G401 (cell line): ENCODE measurements at regions not wholly inside any gene's neighbourhood (a gene's known extent, or its start where the extent isn't known, plus 50 kb on each side); places are given as distances from the start of the nearest gene placed in this dataset.
"Not testable (repeated sequence)": the region's sequence is repeated elsewhere in the genome, so short reads cannot be mapped to it uniquely, and the experiment has no call there.

ENCODE experiments used
- DNase-seq: peaks from one replicate; pipeline ENCODE4 v3.0.0-alpha.2; 2015; ENCODE audit warnings: low spot score
- in situ Hi-C: cut with HindIII; loops from 2 replicates; pipeline ENCODE4 v1.10.0; 2016; ENCODE audit warnings: low sequenced_read_pairs, mixed read lengths

DNA sequence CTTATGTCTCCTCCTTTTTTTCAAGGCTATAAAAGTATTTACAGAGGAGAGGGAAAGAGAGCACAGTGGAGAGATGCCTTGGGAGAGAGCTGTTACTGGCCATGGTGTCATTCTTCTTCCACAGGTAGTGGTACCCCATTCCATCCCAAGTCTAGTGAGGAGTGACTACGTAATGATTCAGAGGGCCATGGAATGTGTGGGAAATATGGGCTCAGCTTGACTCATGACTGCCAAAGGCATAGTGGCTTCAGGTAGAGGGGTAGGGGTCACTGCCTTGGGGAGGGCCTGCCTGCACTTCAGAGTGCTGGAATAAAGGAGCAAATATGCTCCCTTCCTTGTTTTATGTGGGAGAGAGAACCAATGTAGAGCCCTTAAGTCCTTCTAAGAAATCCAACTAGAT lies 620.6 kb downstream of the IRS1 start:
- in situ Hi-C loops, result no loop called here
- no peak for DNase-seq

DNA sequence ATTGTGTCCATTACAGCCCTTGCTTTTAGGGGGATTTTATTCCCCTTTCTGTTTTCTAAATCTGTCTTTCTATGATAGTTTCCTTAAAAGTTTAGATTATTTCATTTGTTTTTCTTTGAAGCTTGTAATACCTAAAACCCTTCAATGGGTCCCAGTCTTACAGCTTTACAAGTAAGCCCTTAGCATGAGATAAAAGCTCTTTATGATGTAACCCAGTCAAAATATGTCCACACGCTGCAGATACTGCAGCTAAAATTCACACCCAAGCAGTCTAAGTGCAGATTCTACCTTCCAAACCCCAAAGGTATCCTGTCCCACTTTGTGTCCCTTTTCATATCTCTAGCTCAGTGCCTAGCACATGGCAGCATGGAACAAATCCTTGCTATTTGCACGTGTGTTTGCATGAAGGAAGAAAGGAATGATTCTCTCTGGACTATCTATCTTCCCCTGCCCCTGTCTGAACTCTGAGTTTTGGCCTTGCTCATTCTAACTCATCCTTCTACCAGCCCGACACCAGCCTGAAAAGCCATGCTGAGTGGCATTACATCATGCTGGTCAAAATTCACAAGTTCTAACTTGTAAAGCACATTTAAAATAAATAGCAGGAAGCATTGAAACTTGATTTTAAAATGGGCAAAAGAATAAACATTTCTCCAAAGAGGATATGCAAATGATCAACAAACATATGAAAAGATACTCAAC lies 623.2 kb downstream of the IRS1 start:
- in situ Hi-C loops, result no loop called here

DNA sequence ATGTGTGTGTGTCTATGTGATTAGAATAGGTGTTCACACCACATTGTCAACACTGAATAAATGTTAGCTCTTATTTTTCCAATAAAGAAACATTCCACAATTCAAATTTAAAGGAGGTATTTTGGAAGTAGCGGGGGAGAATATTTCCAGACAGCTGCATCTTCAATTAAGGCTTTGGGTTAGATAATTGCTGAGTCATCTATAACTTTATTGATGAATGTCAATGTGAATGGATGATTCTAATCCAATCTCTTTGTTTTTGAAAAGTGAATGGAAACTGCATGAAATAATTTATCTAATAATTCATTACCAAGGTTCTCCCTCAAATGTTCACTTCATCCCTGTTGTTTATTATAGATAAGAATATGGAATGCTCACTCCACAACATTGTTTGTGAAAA lies 625.2 kb downstream of the IRS1 start:
- in situ Hi-C loops, result no loop called here
- no peak for DNase-seq

More for the DNA sequence above, 623.2 kb downstream of the IRS1 start:
- DNase-seq, result no peak

DNA sequence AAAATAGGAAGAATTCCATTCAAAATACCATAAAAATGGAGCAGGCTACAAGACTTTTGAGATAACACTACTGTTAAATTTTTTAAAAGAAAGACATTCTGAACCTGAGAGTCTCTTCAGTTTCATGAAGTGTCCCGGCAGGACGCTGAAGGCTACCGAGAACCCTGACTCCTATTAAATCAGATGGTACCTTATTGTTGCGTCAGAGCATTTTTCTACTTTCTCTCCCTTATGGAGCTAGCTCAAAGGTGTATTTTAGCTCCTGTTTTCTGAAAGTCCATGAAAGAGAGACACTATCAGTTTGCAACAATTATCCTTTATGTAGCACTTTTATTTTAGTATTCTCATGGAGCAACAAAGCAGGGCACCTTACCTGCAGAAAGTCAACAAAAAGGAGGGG lies 626.7 kb downstream of the IRS1 start:
- in situ Hi-C loops, result no loop called here
- DNase-seq, result no peak

DNA sequence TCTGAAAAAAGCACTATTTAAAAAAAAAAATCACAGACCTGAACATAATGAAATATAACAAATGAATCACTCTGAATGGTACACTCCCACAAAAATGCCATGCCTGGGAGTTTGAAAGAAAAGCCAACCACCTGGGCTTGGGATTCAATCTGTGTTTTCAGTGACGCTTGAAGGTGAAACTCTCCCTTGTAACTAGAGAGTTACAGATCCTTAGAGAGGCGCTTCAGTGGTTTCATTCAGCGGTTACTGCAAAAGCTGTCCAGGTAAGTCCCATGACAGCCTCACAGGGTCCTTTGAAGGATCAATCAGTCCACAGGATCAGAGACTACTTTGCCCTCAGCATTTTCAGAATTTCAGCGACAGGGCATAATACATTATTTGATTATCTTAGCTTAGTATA lies 627.3 kb downstream of the IRS1 start:
- DNase-seq, result no peak
- in situ Hi-C loops, result no loop called here

DNA sequence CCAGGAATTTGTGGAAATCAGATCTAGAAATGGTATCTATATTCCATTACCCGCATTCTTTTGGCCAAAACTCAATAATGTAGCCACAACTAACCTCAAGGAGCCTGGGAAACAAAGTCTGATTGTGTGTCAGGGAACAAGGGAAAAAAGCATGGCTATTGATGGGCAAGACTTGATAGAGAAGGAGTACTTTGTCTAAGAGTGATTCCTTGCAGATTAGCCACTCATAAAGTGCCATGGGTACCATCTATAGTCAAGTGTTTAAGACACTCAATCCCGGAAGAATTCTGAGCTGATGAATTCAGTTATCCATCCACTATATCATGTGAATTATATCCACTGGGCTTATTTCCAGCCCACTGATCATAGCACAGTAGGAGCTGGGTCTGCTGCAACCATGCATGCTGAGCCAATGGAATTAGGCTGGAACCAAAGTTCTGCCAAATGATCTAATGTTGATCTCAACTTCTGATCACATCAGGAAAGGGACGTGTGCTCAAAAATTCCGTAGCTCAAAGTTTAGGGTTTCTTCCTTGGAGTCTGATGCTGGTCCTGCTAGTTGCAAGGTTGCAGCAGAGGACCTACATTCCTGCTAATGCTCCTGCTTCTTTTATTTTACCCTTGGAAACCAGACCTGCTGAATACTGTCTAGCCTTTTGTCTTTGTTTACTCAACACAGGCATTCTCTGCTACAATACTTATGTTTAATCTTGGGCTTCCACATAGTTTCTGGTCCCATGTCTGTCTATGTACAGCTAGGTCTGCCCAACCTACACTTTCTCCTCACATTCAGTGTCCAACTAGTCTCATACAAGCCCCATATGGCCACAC lies 629.7 kb downstream of the IRS1 start:
- no peak for DNase-seq
- in situ Hi-C loops, result no loop called here

DNA sequence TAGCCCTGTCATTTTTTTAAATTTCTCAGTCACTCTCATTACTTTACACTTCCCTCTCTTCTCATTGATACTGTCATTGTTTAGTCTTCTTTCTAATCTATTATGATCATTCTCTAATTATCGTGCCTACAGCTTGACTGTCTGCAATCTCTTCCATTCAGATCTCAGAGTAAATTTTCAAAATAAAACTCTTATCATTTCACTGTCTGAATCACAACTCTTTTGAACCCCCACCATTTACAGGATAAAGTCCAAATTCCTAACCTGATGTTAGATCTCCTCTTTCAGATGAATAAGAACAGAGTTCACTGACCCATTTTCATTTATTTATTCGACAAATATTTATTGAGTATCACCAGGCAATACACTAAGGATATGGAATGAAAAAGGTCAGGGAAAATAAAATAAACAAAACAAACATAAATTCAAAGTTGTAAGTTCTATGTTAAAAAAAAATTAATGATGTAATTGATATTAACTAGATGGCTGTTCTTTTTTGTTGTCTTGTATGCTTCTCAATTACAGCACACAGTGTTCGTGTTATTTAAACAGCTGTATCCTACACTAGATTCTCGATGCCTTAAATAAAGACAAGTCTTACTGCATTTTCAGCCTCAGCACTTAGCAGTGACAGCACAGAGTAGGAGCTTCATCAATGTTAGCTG lies 631.0 kb downstream of the IRS1 start:
- in situ Hi-C loops, result no loop called here
- DNase-seq, result no peak

DNA sequence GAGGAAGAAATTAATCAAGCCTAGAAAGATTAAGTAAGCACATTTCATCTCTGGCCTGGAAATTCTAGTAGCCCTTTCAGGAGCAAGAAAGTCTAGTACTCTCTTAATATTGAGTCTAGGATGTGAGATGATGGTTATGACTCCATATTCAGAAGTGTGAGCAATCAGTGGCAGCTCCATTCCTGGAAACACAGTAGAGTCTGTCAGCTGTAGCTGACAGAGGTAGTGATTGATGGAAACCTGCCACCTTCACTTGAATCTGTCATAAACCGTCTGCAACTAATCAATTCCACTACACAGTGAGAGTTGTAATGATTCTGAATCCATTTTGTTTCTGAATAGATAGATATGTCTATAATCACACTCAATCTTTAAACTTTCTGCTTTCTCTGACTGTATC lies 635.1 kb downstream of the IRS1 start:
- in situ Hi-C loops, result no loop called here
- DNase-seq, result no peak

DNA sequence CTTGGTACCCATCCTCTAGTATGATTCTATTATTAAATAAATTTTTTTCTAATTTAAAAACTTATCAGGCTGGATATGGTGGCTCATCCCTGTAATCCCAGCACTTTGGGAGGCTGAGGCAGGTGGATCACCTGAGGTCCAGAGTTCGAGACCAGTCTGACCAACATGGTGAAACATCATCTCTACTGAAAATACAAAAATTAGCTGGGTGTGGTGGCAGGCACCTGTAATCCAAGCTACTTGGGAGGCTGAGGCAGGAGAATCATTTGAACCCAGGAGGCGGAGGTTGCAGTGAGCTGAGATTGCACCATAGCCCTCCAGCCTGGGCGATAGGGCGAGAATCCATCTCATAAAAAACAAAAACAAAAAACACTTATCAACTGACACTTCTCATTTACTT lies 639.0 kb downstream of the IRS1 start:
- in situ Hi-C loops, DNase-seq: not testable (repeated sequence)

DNA sequence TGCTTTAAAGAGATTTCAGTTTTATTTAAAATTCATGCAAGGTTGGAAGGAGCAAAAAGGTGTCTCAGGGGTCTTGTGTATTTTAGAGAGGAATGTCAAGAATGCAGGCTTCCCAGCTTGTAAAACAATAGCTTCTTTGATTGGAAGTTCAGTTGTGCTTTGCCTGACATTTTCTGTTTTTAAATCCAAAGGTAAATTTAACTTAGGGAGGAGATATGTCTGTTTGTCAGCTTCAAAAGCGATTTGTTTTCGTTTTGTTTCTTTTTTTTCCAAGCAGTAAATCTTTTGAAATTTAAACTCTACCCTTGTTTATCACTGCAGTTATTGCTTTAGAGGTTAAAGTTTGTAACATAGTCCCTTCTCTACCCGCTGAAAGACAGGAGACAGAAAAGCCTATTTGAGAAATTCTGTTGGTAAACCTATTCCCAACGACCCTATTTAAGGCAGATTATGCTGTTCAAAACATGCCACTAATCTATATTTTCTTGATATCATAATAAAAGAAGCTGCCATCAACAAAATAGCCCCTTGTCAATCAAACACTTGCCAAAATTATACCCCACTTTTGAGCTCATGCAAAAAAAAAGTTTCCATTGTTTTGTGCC lies 639.6 kb downstream of the IRS1 start:
- in situ Hi-C loops, result no loop called here
- no peak for DNase-seq

DNA sequence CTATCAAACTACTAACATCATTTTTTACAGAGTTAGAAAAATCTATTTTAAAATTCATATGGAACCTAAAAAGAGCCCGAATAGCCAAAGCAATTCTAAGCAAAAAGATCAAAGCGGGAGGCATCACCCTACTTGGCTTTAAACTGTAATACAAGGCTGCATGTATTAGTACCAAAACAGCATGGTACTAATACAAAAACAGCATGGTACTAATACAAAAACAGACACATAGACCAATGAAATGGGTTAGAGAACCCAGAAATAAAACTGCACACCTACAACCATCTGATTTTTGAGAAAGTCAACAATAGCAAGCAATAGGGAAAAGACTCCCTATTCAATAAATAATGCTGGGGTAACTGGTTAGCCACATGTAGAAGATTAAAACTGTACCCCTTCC lies 640.7 kb downstream of the IRS1 start:
- no peak for DNase-seq
- in situ Hi-C loops, result no loop called here

DNA sequence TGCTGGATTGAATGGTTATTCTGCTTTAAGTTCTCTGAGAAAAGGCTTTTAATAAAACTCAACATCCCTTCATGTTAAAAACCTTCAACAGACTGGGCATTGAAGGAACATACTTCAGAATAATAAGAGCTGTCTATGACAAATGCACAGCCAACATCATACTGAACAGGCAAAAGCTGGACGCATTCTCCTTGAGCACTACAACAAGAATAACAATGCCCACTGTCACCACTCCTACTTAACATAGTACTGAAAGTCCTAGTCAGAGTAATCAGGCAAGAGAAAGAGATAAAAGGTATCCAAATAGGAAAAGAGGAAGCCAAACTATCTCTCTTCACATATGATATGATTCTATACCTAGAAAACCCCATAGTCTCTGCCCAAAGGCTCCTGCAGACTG lies 641.4 kb downstream of the IRS1 start:
- no peak for DNase-seq
- in situ Hi-C loops, result no loop called here

DNA sequence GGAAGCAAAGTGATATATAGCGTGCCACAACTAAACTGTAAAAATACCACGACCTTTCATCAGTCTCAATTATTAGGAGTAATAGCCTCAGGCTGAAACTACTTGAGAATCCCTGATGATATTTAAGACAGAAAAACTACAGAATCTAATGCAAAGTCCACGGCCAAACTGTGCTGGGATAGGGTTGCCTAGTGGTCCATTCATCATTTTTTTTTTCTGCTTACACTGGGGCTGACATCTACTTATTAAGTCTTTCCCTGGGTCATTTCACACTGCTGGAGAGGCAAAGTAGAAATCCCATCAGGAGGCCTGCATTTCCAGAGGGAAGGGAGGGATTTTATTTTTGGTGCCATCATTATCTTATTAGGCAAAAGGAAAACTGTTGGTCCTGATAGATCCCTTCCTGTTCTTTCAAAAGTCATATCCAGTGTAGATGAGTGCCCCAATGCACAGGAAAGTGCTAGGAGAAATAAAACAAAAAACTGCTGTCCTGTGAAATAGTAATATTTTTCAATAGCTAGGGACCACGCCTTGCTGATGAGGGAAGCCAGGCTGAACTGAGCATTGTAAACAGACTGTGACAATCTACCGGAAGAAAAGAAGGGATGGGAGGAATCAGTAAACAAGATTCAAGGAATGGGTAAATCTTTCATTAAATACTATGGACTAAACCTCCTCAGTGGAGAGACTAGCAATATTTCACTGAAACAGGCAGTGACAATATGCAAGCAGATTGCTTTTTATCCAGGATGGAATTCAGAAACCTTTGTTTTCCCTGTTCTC lies 644.3 kb downstream of the IRS1 start:
- in situ Hi-C loops, result no loop called here
- DNase-seq, result no peak

DNA sequence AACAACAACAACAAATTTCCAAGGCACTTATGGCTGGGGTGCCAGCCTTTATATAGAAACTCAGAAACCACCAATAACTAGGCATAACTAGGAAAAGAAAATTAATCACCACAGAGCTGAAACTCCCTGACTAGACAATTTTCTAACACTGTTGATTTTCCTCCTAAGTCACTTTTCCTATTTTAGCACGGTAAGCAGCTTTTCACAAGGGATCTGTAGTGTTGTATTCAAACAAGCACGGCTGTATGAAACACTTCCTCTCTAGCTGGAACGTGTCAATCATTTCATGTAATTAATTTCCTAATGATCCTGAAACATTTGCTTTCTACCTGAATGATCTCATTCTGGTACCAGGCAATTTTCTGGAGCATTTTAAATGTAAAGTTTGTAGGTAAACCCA lies 645.0 kb downstream of the IRS1 start:
- DNase-seq, result no peak
- in situ Hi-C loops, result no loop called here

DNA sequence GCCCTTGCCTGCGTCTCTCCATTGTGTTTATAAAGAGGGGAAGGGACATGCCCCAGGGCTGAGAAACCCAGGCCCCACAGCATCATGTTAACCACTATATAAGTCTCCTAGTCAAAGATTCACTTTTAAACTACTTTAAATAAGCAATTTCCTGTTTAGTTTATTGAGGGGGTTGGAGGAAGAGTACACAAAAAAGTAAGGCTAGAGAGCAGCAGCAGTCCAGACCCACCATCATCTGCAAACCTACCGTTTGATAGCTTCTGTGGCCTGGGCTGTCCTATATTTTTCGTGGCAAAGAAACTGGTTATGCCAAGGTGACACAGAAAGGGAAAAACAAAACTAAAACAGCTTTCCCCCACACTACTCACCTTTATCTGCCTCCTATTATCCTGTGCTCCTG lies 646.1 kb downstream of the IRS1 start:
- DNase-seq, result no peak
- in situ Hi-C loops, result no loop called here

DNA sequence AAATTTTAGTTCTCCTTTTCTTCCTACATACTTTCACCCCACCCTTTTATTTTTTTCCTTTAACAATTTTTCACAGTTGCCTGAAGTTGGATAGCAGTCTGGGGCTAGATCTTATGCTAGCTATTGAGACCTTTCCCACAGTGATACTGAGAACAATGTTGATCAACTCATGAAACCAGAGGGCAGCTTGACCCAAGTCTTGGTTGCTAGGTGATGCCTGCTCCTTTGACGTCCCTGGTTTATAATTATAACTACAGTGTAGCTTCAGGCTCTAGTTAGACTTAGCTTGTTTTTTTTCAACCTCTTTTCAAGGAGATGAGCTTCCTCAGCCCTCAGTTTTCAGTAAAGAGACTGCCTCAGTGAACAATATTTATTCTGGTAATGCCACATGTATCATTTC lies 648.5 kb downstream of the IRS1 start:
- in situ Hi-C loops, result no loop called here
- DNase-seq, result no peak

DNA sequence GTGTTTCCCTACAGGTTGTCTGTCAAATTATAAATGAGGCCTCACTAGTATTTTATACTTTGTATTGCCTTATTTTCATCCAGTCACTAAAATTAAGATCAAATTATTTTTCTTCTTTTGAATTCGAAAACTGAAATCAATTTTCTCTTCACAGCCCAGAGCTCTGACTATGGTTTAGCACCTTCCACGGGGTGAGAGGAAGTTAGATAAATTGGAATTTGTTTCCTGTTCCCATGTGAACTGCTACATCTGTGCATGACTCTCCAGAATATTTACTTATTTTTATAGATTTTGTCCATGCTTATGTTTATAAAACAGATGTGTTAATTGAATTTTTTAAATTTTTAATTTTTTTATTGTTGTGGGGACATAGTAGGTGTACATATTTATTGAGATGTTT lies 656.5 kb downstream of the IRS1 start:
- no peak for DNase-seq
- in situ Hi-C loops, result no loop called here

DNA sequence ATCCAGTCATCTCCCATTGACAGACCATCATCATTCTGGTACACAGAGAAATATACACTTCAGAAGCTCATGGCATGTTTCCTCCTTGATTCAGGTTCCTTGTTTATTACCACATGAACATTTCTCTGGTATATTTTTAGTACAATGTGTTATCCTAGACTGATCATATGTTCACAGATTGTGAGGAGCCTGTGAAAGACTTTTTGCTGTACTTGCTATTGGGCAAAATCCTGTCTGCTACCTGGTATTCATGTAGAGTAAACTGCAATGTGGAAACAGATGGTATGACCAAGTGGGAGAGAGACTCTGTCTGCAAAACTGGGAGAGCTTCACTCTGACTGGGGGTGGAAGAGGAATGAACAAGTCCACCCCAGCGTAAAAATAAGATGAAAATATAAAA lies 657.2 kb downstream of the IRS1 start:
- in situ Hi-C loops, result no loop called here
- no peak for DNase-seq

DNA sequence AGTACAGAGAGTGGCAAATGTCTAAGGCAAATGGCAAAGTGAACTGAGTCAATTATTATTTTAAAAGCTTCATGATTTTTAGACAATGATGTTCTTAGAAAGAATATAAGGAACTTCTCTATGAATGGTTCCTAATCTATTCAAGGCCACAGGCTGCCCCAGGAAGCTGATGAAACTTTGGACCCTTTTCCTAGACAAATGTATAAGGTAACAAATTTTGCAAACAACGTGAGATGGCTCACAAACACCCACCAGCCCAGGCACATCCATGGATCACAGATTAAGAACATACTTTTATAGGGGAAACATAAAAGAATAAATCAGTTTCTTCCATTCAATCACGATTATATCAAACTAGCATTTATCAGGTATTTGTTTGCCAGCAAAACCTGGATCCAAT lies 659.0 kb downstream of the IRS1 start:
- in situ Hi-C loops, result no loop called here
- no peak for DNase-seq
